ENCODE measurements at regions not wholly inside any gene's neighbourhood (a gene's known extent, or its start where the extent isn't known, plus 50 kb on each side); places are given as distances from the start of the nearest gene placed in this dataset.

- no peak overlapping the region for H3K27ac ChIP-seq
- no peak overlapping the region for H2AFZ ChIP-seq
- H3K4me3 ChIP-seq, result no peak overlapping the region
- TF ChIP-seq CTCF (conservative IDR thresholded peaks at IDR 0.05), result no peak
- no peak for TF ChIP-seq EZH2 (IDR thresholded peaks at IDR 0.05; ENCODE audit: low read depth)
- H3K79me2 ChIP-seq (ENCODE audit: low read depth), result no peaks in the 10 kb centered on the region
- no peak for DNase-seq
- intact Hi-C loops (cut with micrococcal nuclease; ENCODE audit: unreplicated experiment), result no loop called here
- H3K9me3 ChIP-seq (ENCODE audit: insufficient read depth, low read depth), result no peaks in the 10 kb centered on the region
- H3K36me3 ChIP-seq (ENCODE audit: low read depth), result no peaks in the 10 kb centered on the region
- ChIA-PET CTCF (no interaction called here), POLR2A (ENCODE audit: unreplicated experiment) (no interaction called here)
- H3F3A ChIP-seq (ENCODE audit: insufficient read depth, low read depth), result no peaks in the 10 kb centered on the region
- no TSS peak for BruUV-seq (replicated peaks)
- H3K4me1 ChIP-seq (replicated peaks; ENCODE audit: insufficient read depth), result no peaks in the 10 kb centered on the region
- H4K20me1 ChIP-seq (ENCODE audit: insufficient read depth), result no peaks in the 10 kb centered on the region
- H3K4me2 ChIP-seq, result no peak overlapping the region
- no peaks in the 10 kb centered on the region for H3K9me2 ChIP-seq (ENCODE audit: insufficient read depth)
- no peaks in the 10 kb centered on the region for H3K27me3 ChIP-seq (ENCODE audit: insufficient read depth, low read depth)
Measured at GRCh38 chr4:132065940-132066495, 1083.1 kb upstream of the PCDH10 start.

GRCh38 chr4:132071815-132072214 lies 1077.3 kb upstream of the PCDH10 start:
- Histone ChIP-seq H3K4me3 (no peak overlapping the region), H3K9me2 (ENCODE audit: insufficient read depth) (no peaks in the 10 kb centered on the region), H3K9me3 (ENCODE audit: insufficient read depth, low read depth) (no peaks in the 10 kb centered on the region; the same call in 1 of the 2 replicates), H4K20me1 (ENCODE audit: insufficient read depth) (no peaks in the 10 kb centered on the region), H3F3A (ENCODE audit: insufficient read depth, low read depth) (no peaks in the 10 kb centered on the region), H3K27me3 (ENCODE audit: insufficient read depth, low read depth) (no peaks in the 10 kb centered on the region), H3K4me2 (no peak overlapping the region), H3K27ac (no peak overlapping the region), H3K36me3 (ENCODE audit: low read depth) (no peaks in the 10 kb centered on the region), H2AFZ (no peak overlapping the region), H3K79me2 (ENCODE audit: low read depth) (no peaks in the 10 kb centered on the region), H3K4me1 (replicated peaks; ENCODE audit: insufficient read depth) (no peaks in the 10 kb centered on the region)
- ChIA-PET POLR2A (ENCODE audit: unreplicated experiment) (interaction anchor here (0.6 kb wide), 1 partner anchor 259 kb away, joined by 5 read pairs; no protein-coding TSS in a partner anchor), CTCF (no interaction called here)
- TF ChIP-seq CTCF (conservative IDR thresholded peaks at IDR 0.05), result no peak
- no peak for TF ChIP-seq EZH2 (IDR thresholded peaks at IDR 0.05; ENCODE audit: low read depth)
- BruUV-seq (replicated peaks), result no TSS peak
- DNase-seq, result no peak
- intact Hi-C loops (cut with micrococcal nuclease; ENCODE audit: unreplicated experiment), result no loop called here

- CTCF ChIA-PET, result no interaction called here
- no peak for DNase-seq
- no peaks in the 10 kb centered on the region for H3K36me3 ChIP-seq (ENCODE audit: low read depth)
- POLR2A ChIA-PET (ENCODE audit: unreplicated experiment), result no interaction called here
- H4K20me1 ChIP-seq (ENCODE audit: insufficient read depth), result no peaks in the 10 kb centered on the region
- H3F3A ChIP-seq (ENCODE audit: insufficient read depth, low read depth), result no peaks in the 10 kb centered on the region
- no peaks in the 10 kb centered on the region for H3K4me1 ChIP-seq (replicated peaks; ENCODE audit: insufficient read depth)
- H3K4me2 ChIP-seq, result no peak overlapping the region
- no TSS peak for BruUV-seq (replicated peaks)
- no peaks in the 10 kb centered on the region; the same call in 1 of the 2 replicates for H3K9me3 ChIP-seq (ENCODE audit: insufficient read depth, low read depth)
- H3K79me2 ChIP-seq (ENCODE audit: low read depth), result no peaks in the 10 kb centered on the region
- no peaks in the 10 kb centered on the region for H3K9me2 ChIP-seq (ENCODE audit: insufficient read depth)
- intact Hi-C loops (cut with micrococcal nuclease; ENCODE audit: unreplicated experiment), result no loop called here
- H3K27me3 ChIP-seq (ENCODE audit: insufficient read depth, low read depth), result no peaks in the 10 kb centered on the region
- no peak overlapping the region for H2AFZ ChIP-seq
- TF ChIP-seq EZH2 (IDR thresholded peaks at IDR 0.05; ENCODE audit: low read depth), result no peak
- TF ChIP-seq CTCF (conservative IDR thresholded peaks at IDR 0.05), result no peak
- no peak overlapping the region for H3K4me3 ChIP-seq
- no peak overlapping the region for H3K27ac ChIP-seq
Measured at GRCh38 chr4:132076829-132077228, 1072.3 kb upstream of the PCDH10 start.

Data from PC-9 (cell line).